ENCODE measurements at regions not wholly inside any gene's neighbourhood (a gene's known extent, or its start where the extent isn't known, plus 50 kb on each side); places are given as distances from the start of the nearest gene placed in this dataset.

GRCh38 chr15:35974052-35974451 lies 428.1 kb upstream of the DPH6 start:
- DNase-seq (ENCODE audit: low read depth): no peak
- TF ChIP-seq, protein P1, sequence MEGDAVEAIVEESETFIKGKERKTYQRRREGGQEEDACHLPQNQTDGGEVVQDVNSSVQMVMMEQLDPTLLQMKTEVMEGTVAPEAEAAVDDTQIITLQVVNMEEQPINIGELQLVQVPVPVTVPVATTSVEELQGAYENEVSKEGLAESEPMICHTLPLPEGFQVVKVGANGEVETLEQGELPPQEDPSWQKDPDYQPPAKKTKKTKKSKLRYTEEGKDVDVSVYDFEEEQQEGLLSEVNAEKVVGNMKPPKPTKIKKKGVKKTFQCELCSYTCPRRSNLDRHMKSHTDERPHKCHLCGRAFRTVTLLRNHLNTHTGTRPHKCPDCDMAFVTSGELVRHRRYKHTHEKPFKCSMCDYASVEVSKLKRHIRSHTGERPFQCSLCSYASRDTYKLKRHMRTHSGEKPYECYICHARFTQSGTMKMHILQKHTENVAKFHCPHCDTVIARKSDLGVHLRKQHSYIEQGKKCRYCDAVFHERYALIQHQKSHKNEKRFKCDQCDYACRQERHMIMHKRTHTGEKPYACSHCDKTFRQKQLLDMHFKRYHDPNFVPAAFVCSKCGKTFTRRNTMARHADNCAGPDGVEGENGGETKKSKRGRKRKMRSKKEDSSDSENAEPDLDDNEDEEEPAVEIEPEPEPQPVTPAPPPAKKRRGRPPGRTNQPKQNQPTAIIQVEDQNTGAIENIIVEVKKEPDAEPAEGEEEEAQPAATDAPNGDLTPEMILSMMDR (conservative IDR thresholded peaks at IDR 0.05; ENCODE audit: low read length): no peak
- H3K4me3 ChIP-seq (ENCODE audit: low read length): no peak overlapping the region

DNA sequence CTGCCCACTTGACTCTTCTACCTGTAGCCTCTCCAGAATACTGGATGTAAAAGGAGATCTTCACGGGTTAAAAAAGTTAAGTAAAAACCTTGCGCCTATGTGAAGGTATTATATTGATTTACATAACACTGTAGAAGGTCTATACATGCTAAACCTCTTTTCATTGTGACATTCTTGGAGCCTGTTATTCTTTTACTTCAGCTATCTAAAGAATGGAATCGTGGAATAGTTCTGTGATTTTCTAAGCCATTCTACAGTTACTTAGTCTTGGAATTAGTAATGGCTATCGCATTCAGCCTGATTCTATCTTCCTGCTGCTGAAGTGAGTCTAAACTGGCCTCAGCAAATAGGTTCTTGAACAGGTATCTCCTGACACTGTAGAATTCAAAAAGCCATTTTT lies 430.0 kb upstream of the DPH6 start:
- no peak overlapping the region for H3K4me3 ChIP-seq (ENCODE audit: low read length)
- TF ChIP-seq, protein P1 (conservative IDR thresholded peaks at IDR 0.05; ENCODE audit: low read length): no peak
- no peak for DNase-seq (ENCODE audit: low read depth)

GRCh38 chr15:35979608-35980007 lies 433.6 kb upstream of the DPH6 start:
- DNase-seq (ENCODE audit: low read depth): no peak
- TF ChIP-seq, protein P1 (conservative IDR thresholded peaks at IDR 0.05; ENCODE audit: low read length): no peak
- no peak overlapping the region for H3K4me3 ChIP-seq (ENCODE audit: low read length)

DNA sequence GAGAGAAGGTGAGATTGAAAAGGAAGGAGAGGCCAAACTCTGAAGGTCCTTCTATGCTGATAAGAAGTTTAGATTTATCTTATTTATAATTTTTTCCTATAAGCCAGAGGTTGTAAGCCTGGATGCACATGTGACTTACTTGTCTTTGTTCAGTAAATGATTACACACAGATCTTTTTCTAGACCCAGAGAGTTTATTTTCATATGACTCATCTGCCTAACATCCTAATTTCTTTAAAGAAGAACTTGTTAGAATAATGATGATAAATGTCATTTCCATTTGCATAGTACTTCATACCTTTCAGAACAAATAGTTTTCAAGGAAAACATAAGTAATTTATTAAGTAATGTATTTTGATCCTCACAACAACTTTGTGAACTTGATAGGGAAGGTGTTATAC lies 434.8 kb upstream of the DPH6 start:
- TF ChIP-seq, protein P1 (conservative IDR thresholded peaks at IDR 0.05; ENCODE audit: low read length): no peak
- H3K4me3 ChIP-seq (ENCODE audit: low read length): no peak overlapping the region
- DNase-seq (ENCODE audit: low read depth): peak; percentile 21

DNA sequence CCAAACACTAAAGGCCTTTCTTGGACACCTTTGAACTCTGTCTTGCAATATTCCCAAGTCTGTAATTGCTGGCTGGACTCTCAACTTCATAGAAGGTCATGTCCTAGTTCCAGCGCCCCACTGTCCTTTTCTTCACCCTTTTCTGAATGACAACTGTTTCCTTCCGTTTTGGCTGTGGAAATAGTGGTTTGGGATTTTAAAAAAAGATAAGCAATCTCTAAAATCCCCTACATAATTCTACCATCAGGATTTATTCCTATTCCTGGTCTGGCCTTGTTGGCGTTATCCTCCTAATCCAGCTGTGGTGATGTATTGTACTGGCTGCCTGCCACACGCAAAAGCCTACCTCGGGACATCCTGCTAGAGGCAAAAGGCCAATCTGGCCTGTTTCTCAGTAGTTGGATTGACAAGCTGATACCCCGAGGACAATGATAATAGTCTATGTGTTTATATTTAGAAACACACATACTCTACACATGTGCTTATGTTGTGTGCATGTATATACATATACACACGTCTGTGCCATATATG lies 440.3 kb upstream of the DPH6 start:
- no peak for DNase-seq (ENCODE audit: low read depth)
- H3K4me3 ChIP-seq (ENCODE audit: low read length): no peak overlapping the region
- TF ChIP-seq, protein P1 (conservative IDR thresholded peaks at IDR 0.05; ENCODE audit: low read length): no peak

- DNase-seq (ENCODE audit: low read depth): no peak
- no peak overlapping the region for H3K4me3 ChIP-seq (ENCODE audit: low read length)
- TF ChIP-seq, protein P1 (conservative IDR thresholded peaks at IDR 0.05; ENCODE audit: low read length): no peak
Measured at GRCh38 chr15:35987056-35987455, 441.1 kb upstream of the DPH6 start.

DNA sequence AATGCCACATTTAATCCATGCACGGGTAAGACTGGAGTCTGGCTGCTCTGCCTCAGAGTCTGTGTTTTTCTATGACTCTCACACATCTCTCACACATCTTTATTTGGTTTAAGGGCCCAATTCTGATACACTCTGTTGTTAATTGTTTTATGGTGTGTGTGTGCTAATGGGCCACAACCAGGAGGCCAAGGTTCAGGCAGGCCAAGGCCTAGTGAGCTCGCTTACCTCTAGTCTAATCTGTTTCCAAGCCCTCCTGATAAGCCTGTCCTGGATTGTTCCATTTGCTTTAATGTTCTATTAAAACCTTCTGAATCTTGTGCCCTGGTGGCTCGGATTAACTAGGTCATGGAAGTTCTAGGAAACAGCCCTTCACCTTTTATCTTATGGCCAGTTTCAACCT lies 445.4 kb upstream of the DPH6 start:
- TF ChIP-seq, protein P1 (conservative IDR thresholded peaks at IDR 0.05; ENCODE audit: low read length): no peak
- DNase-seq (ENCODE audit: low read depth): no peak
- H3K4me3 ChIP-seq (ENCODE audit: low read length): no peak overlapping the region

All from AG10803 (cell line).